ENCODE measurements at regions not wholly inside any gene's neighbourhood (a gene's known extent, or its start where the extent isn't known, plus 50 kb on each side); places are given as distances from the start of the nearest gene placed in this dataset.

DNA sequence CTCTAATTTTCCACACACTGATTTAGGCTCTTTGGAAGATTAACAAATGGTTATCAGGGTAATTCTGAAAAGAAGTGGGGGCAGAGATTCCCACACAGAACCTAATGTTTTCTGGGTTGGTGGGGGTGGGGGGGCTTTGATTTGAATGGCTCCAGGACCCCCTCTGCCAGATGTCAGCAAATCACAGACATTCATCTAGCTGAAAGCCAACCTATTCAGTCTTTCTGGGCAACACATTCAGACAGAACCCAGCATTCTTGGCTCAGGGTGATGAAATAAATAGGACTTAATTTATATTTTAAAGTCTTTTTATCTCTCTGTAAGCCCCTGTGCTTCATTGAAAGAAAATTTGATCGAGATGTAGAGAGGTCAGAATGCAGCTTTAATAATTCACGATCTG, 533.2 kb downstream of the XYLT1 start:
- no peak overlapping the region for H3K27ac Mint-ChIP-seq (ENCODE audit: unreplicated experiment)
- Histone ChIP-seq H3K36me3 (ENCODE audit: control insufficient read depth, insufficient read depth, low read length) (no peaks in the 10 kb centered on the region), H3K27me3 (replicated peaks; ENCODE audit: control insufficient read depth, insufficient read depth, low read length) (no peaks in the 10 kb centered on the region), H3K4me3 (ENCODE audit: low read depth, low read length) (no peak overlapping the region), H3K4me1 (peaks cover 7% of the 10 kb centered on the region), H3K9me3 (peaks cover 4% of the 10 kb centered on the region; the same call in 1 of the 2 replicates)
- no peaks in the 10 kb centered on the region for H3K9me3 Mint-ChIP-seq (ENCODE audit: unreplicated experiment)
- TF ChIP-seq, protein P1, sequence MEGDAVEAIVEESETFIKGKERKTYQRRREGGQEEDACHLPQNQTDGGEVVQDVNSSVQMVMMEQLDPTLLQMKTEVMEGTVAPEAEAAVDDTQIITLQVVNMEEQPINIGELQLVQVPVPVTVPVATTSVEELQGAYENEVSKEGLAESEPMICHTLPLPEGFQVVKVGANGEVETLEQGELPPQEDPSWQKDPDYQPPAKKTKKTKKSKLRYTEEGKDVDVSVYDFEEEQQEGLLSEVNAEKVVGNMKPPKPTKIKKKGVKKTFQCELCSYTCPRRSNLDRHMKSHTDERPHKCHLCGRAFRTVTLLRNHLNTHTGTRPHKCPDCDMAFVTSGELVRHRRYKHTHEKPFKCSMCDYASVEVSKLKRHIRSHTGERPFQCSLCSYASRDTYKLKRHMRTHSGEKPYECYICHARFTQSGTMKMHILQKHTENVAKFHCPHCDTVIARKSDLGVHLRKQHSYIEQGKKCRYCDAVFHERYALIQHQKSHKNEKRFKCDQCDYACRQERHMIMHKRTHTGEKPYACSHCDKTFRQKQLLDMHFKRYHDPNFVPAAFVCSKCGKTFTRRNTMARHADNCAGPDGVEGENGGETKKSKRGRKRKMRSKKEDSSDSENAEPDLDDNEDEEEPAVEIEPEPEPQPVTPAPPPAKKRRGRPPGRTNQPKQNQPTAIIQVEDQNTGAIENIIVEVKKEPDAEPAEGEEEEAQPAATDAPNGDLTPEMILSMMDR (IDR thresholded peaks at IDR 0.05; ENCODE audit: insufficient read depth in 1 of 2, low read depth in 1 of 2, low read length in 1 of 2, severe bottlenecking in 1 of 2, unreplicated experiment in 1 of 2), result no peak
- H3K4me3 Mint-ChIP-seq (ENCODE audit: unreplicated experiment), result no peak overlapping the region
- CTCF ChIA-PET, result no interaction called here
- peaks cover 21% of the 10 kb centered on the region for H3K4me1 Mint-ChIP-seq (ENCODE audit: low read depth, unreplicated experiment)
- DNase-seq, result no peak
- intact Hi-C loops (cut with micrococcal nuclease; ENCODE audit: unreplicated experiment), result no loop called here
- POLR2A ChIA-PET, result no interaction called here
- no TSS peak for BruUV-seq (replicated peaks)
- no peaks in the 10 kb centered on the region for H3K27me3 Mint-ChIP-seq (ENCODE audit: insufficient read depth, unreplicated experiment)
- no peaks in the 10 kb centered on the region for H3K36me3 Mint-ChIP-seq (ENCODE audit: insufficient read depth, unreplicated experiment)

DNA sequence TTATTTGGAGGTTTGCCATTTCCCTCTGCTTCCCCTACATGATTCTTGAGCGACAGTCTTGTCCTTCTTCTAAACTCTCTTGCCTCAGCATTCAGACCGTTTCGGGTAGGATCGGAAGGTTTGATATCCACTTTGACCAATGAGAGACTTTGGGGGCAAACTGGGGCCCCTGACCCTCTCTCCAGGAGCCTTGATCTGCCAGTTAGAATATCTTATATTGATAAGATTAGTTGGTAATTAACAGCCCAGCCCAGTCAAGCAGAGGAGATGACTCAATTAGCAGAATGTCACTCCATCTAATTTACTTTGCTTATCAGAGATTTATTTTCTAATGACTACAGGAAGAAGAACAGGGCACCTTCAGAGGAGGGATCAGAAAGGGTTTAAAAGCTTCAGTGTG, 532.8 kb downstream of the XYLT1 start:
- H3K4me1 ChIP-seq, result peaks cover 10% of the 10 kb centered on the region
- DNase-seq, result no peak
- Mint-ChIP-seq H3K36me3 (ENCODE audit: insufficient read depth, unreplicated experiment) (no peaks in the 10 kb centered on the region), H3K27ac (ENCODE audit: unreplicated experiment) (no peak overlapping the region), H3K27me3 (ENCODE audit: insufficient read depth, unreplicated experiment) (no peaks in the 10 kb centered on the region), H3K9me3 (ENCODE audit: unreplicated experiment) (no peaks in the 10 kb centered on the region), H3K4me3 (ENCODE audit: unreplicated experiment) (no peak overlapping the region), H3K4me1 (ENCODE audit: low read depth, unreplicated experiment) (peaks cover 21% of the 10 kb centered on the region)
- ChIA-PET CTCF (no interaction called here), POLR2A (no interaction called here)
- no peaks in the 10 kb centered on the region for H3K27me3 ChIP-seq (replicated peaks; ENCODE audit: control insufficient read depth, insufficient read depth, low read length)
- no TSS peak for BruUV-seq (replicated peaks)
- intact Hi-C loops (cut with micrococcal nuclease; ENCODE audit: unreplicated experiment), result no loop called here
- H3K36me3 ChIP-seq (ENCODE audit: control insufficient read depth, insufficient read depth, low read length), result no peaks in the 10 kb centered on the region
- H3K9me3 ChIP-seq, result peaks cover 4% of the 10 kb centered on the region; the same call in 1 of the 2 replicates
- TF ChIP-seq, protein P1 (IDR thresholded peaks at IDR 0.05; ENCODE audit: insufficient read depth in 1 of 2, low read depth in 1 of 2, low read length in 1 of 2, severe bottlenecking in 1 of 2, unreplicated experiment in 1 of 2), result no peak
- no peak overlapping the region for H3K4me3 ChIP-seq (ENCODE audit: low read depth, low read length)

DNA sequence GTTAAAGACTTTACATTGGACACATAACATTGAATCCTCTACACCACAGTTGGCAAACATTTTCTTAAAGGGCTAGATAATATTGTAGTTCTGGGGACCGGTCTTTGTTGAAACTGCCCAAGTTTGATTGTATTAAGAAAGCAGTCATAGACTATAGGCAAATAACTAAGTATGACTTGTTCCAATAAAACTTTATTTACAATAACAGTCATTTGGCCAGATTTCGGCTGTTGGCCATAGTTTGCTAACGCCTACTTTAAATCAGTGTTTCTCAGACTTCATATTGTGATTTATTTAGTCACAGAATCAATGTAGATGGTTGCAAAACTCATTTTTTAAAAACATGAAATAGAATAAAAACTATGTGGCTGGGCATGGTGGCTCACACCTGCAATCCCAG, 531.8 kb downstream of the XYLT1 start:
- Mint-ChIP-seq H3K4me3 (ENCODE audit: unreplicated experiment) (no peak overlapping the region), H3K27ac (ENCODE audit: unreplicated experiment) (no peak overlapping the region), H3K36me3 (ENCODE audit: insufficient read depth, unreplicated experiment) (no peaks in the 10 kb centered on the region), H3K4me1 (ENCODE audit: low read depth, unreplicated experiment) (peaks cover 29% of the 10 kb centered on the region), H3K9me3 (ENCODE audit: unreplicated experiment) (no peaks in the 10 kb centered on the region), H3K27me3 (ENCODE audit: insufficient read depth, unreplicated experiment) (no peaks in the 10 kb centered on the region)
- Histone ChIP-seq H3K9me3 (peaks cover 4% of the 10 kb centered on the region; the same call in 1 of the 2 replicates), H3K4me3 (ENCODE audit: low read depth, low read length) (no peak overlapping the region), H3K27me3 (replicated peaks; ENCODE audit: control insufficient read depth, insufficient read depth, low read length) (no peaks in the 10 kb centered on the region), H3K36me3 (ENCODE audit: control insufficient read depth, insufficient read depth, low read length) (no peaks in the 10 kb centered on the region), H3K4me1 (peaks cover 20% of the 10 kb centered on the region)
- ChIA-PET POLR2A (no interaction called here), CTCF (no interaction called here)
- TF ChIP-seq, protein P1 (IDR thresholded peaks at IDR 0.05; ENCODE audit: insufficient read depth in 1 of 2, low read depth in 1 of 2, low read length in 1 of 2, severe bottlenecking in 1 of 2, unreplicated experiment in 1 of 2), result no peak
- no TSS peak for BruUV-seq (replicated peaks)
- no peak for DNase-seq
- intact Hi-C loops (cut with micrococcal nuclease; ENCODE audit: unreplicated experiment), result no loop called here
